Stomach (tissue), 8 donors: ENCODE measurements at regions not wholly inside any gene's neighbourhood (a gene's known extent, or its start where the extent isn't known, plus 50 kb on each side); places are given as distances from the start of the nearest gene placed in this dataset.

ENCODE experiments used
- DNase-seq, 2 donors: peaks; one replicate each; pipeline versions ENCODE4 v3.0.0 to v3.0.0-alpha.2; 2013 to 2019
- H3K27ac ChIP-seq, 5 donors: fragments of 200-600 bp in 4 of 5; sonication (generic) in 4 of 5; one replicate each; pipeline ENCODE4 v1.5.1; 2013 to 2019; ENCODE audit warnings: mild to moderate bottlenecking in 1 of 5, moderate library complexity in 1 of 5
- H3K27me3 ChIP-seq, 3 donors: fragments of 200-600 bp; sonication (generic); one replicate each; pipeline ENCODE4 v1.5.1; 2017 to 2019; ENCODE audit warnings: mixed run types in 1 of 3
- H3K36me3 ChIP-seq, 4 donors: fragments of 200-600 bp; sonication (generic); 1 replicate in 3 of 4; 2 replicates in 1 of 4; pipeline ENCODE4 v1.5.1; 2016 to 2019
- H3K4me1 ChIP-seq, 4 donors: fragments of 200-600 bp; sonication (generic); one replicate each; pipeline ENCODE4 v1.5.1; 2016 to 2019
- H3K4me3 ChIP-seq, 4 donors: fragments of 200-600 bp; sonication (generic) in 3 of 4; one replicate each; pipeline ENCODE4 v1.5.1; 2016 to 2019; ENCODE audit warnings: mild to moderate bottlenecking in 1 of 4
- H3K9me3 ChIP-seq, 4 donors: fragments of 200-600 bp; sonication (generic); one replicate each; pipeline ENCODE4 v1.5.1; 2016 to 2019
- CTCF ChIP-seq, 7 experiments: fragments of 450-650 bp in 4 of 7; fragments of 200-600 bp in 3 of 7; sonication (generic) in 3 of 7; IDR thresholded peaks; one replicate each; pipeline ENCODE4 v1.5.1; 2016 to 2019; ENCODE audit warnings: antibody characterized with exemption in 7 of 7, control low read depth in 2 of 7, mild to moderate bottlenecking in 1 of 7
- EP300 ChIP-seq: sonication (generic); formaldehyde crosslinking; IDR thresholded peaks from one replicate; pipeline ENCODE4 v1.6.1; 2017; ENCODE audit warnings: antibody characterized with exemption
- POLR2A ChIP-seq, 4 donors: fragments of 450-650 bp; IDR thresholded peaks; one replicate each; pipeline ENCODE4 v1.6.1; 2016; ENCODE audit warnings: antibody characterized with exemption in 4 of 4, control low read depth in 2 of 4, mild to moderate bottlenecking in 1 of 4, moderate library complexity in 1 of 4
- POLR2AphosphoS5 ChIP-seq, 3 donors: sonication (generic); formaldehyde crosslinking; IDR thresholded peaks; one replicate each; pipeline ENCODE4 v1.6.1; 2016; ENCODE audit warnings: antibody characterized with exemption in 3 of 3
- WGBS, 5 donors: extraction: QIAGEN DNeasy Blood & Tissue Kit in 3 of 5; methylation state at CpG; one replicate each; pipeline versions ENCODE4 v1.1.5 to v1.1.7; 2013 to 2018; 5-methylcytosine and 5-hydroxymethylcytosine counted together
- intact Hi-C: fragments of 100-400 bp; cut with DNase I; formaldehyde crosslinking; loops from one replicate; pipeline ENCODE4 v1.15.1; 2023; ENCODE audit warnings: low total_unique reads
- donor health status: healthy with polysubstance abuse.
- donor health status: Bipolar disorder and iron deficiency.
- donor health status: healthy.

DNA sequence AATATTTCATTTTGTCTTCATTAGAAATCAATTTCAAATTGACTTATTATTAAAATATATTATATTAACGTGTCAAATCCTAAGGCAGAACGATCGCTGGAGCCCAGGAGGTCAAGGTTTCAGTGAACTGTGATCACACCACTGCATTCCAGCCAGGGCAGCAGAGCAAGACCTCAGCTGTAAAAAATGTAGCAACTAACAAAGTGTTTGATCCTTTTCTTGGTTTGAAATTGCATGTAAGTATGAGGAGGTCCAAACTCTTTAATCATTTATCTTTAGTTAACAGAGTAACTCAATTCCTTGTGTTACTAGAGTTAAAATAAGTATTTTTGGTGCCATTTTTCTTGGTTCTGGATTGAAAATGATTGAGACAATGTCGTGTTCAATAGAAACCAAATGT lies 1033.9 kb downstream of the NLGN4X start:
- Histone ChIP-seq H3K27me3 (no peaks in the 10 kb centered on the region), H3K4me1 (no peaks in the 10 kb centered on the region), H3K36me3 (no peaks in the 10 kb centered on the region), H3K27ac (no peak overlapping the region), H3K9me3 (no peaks in the 10 kb centered on the region), H3K4me3 (no peak overlapping the region)
- TF ChIP-seq CTCF (IDR thresholded peaks at IDR 0.05) (no peak), EP300 (no peak), POLR2A (IDR thresholded peaks at IDR 0.05) (no peak), POLR2AphosphoS5 (IDR thresholded peaks at IDR 0.05) (no peak)
- intact Hi-C loops, result no loop called here
- no peak for DNase-seq
- WGBS, 5 donors, result 49 to 77% (median 67%) methylated on average over 4 of the region's 4 CpGs

DNA sequence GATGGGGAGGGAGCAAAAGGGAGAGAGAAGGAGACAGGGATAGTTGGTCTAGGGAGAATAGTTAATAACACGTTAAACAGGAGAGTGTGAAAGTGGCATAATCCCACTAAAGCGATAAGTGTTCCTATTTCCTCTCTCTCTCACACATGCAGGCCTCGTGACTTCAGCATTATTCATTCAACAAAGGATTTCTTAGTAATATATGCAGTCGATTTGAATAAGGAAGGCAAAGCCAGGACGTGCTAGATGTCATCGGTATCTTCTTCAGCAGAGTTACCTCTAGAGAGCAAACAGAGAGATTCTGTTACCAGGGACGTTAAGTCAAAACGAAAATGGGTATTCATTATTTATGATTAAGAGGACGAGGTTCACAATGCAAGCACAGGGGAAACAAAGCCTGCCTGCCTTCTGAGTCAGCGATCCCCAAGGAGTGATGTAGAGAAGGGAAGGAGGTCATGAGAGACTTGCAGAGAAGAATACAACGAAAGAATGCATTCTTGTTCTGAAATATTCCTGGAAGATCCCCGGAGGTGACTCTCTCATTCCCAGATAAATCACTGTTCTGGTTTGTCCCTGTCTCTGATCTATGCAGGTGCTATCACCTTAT lies 1048.4 kb downstream of the NLGN4X start:
- TF ChIP-seq CTCF (IDR thresholded peaks at IDR 0.05) (no peak), EP300 (no peak), POLR2AphosphoS5 (IDR thresholded peaks at IDR 0.05) (no peak)
- Histone ChIP-seq H3K4me3 (no peak overlapping the region), H3K27ac (no peak overlapping the region), H3K36me3 (no peaks in the 10 kb centered on the region), H3K27me3 (no peaks in the 10 kb centered on the region), H3K9me3 (no peaks in the 10 kb centered on the region), H3K4me1 (no peaks in the 10 kb centered on the region)
- no peak for DNase-seq
- intact Hi-C loops, result no loop called here
- 62 to 68% (median 64%) methylated on average over 12 of the region's 12 CpGs for WGBS, 5 donors

DNA sequence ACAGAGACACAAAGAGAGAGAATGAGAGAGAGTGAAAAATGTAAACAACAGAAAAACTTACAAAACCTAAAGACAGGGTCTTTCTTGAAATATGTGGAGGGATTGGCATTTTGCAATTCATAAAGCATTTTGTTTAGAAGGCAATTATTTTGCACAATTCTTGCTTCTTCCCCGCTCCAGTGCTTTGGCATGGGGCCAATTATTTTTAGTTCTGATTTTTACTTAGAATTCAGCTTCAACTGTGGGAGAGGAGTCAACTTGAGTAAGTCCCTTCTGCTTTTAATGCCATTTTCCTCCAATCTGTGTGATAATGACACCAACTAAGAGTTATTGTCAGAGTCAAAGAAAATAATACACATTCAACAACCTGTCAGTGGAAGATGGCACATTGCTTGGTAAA lies 1051.9 kb downstream of the NLGN4X start:
- DNase-seq, result no peak
- Histone ChIP-seq H3K9me3 (no peaks in the 10 kb centered on the region), H3K36me3 (no peaks in the 10 kb centered on the region), H3K4me3 (no peak overlapping the region), H3K27me3 (no peaks in the 10 kb centered on the region), H3K27ac (no peak overlapping the region), H3K4me1 (no peaks in the 10 kb centered on the region)
- WGBS, 5 donors, result 40 to 80% (median 63%) methylated on average over 1 of the region's 1 CpG
- intact Hi-C loops, result no loop called here
- TF ChIP-seq CTCF (IDR thresholded peaks at IDR 0.05), result no peak
- no peak for TF ChIP-seq POLR2AphosphoS5 (IDR thresholded peaks at IDR 0.05)
- TF ChIP-seq POLR2A (IDR thresholded peaks at IDR 0.05), result no peak
- TF ChIP-seq EP300, result no peak

- no peak overlapping the region for H3K4me3 ChIP-seq
- DNase-seq, result no peak
- no peak overlapping the region for H3K27ac ChIP-seq
- TF ChIP-seq POLR2A (IDR thresholded peaks at IDR 0.05) (no peak), EP300 (no peak), CTCF (IDR thresholded peaks at IDR 0.05) (no peak), POLR2AphosphoS5 (IDR thresholded peaks at IDR 0.05) (no peak)
- H3K36me3 ChIP-seq, result no peaks in the 10 kb centered on the region
- H3K9me3 ChIP-seq, result no peaks in the 10 kb centered on the region
- WGBS, 5 donors, result 81 to 100% (median 94%) methylated on average over 1 of the region's 1 CpG
- no peaks in the 10 kb centered on the region for H3K27me3 ChIP-seq
- H3K4me1 ChIP-seq, result no peaks in the 10 kb centered on the region
- intact Hi-C loops, result no loop called here
Measured at GRCh38 chrX:5163663-5164062, 1065.0 kb downstream of the NLGN4X start.
